Cardiac muscle cell (in vitro differentiated cells and primary cell): ENCODE measurements at regions not wholly inside any gene's neighbourhood (a gene's known extent, or its start where the extent isn't known, plus 50 kb on each side); places are given as distances from the start of the nearest gene placed in this dataset.

Experiments used
- DNase-seq, 2 donors: peaks; one replicate each; pipeline versions ENCODE4 v3.0.0 to v3.0.0-alpha.2; 2010 to 2017; ENCODE audit warnings: low read depth in 1 of 2, low spot score in 1 of 2
- H3K27ac ChIP-seq: fragments of 200-600 bp; sonication (generic); 2 replicates; pipeline ENCODE4 v1.5.1; 2016
- H3K27me3 ChIP-seq: fragments of 200-600 bp; sonication (generic); 2 replicates; pipeline ENCODE4 v1.6.0; 2016; ENCODE audit warnings: control low read depth
- H3K36me3 ChIP-seq: fragments of 200-600 bp; sonication (generic); 2 replicates; pipeline ENCODE4 v1.5.1; 2016; ENCODE audit warnings: control low read depth
- H3K4me1 ChIP-seq: fragments of 200-600 bp; sonication (generic); 2 replicates; pipeline ENCODE4 v1.8.1; 2017; ENCODE audit warnings: low read depth, mild to moderate bottlenecking, mixed run types
- H3K4me3 ChIP-seq: fragments of 200-600 bp; sonication (generic); 2 replicates; pipeline ENCODE4 v1.5.1; 2016; ENCODE audit warnings: mild to moderate bottlenecking
- H3K9me3 ChIP-seq: fragments of 200-600 bp; sonication (generic); 2 replicates; pipeline ENCODE4 v1.5.1; 2017; ENCODE audit warnings: low read depth, mild to moderate bottlenecking, control low read depth
- CTCF ChIP-seq: IDR thresholded peaks from 2 replicates; pipeline ENCODE4 v1.5.1; 2012; ENCODE audit warnings: low read depth, mild to moderate bottlenecking, low read length

- DNase-seq, result no peak
- no peak for TF ChIP-seq CTCF
- Histone ChIP-seq H3K4me1 (no peaks in the 10 kb centered on the region), H3K4me3 (no peak overlapping the region), H3K27ac (no peak overlapping the region), H3K9me3 (no peaks in the 10 kb centered on the region), H3K27me3 (no peaks in the 10 kb centered on the region), H3K36me3 (no peaks in the 10 kb centered on the region)
Observed at GRCh38 chr10:117666965-117667364, 124.4 kb downstream of the EMX2 start.

GRCh38 chr10:117667831-117668230, 125.3 kb downstream of the EMX2 start:
- no peaks in the 10 kb centered on the region for H3K4me1 ChIP-seq
- no peak overlapping the region for H3K27ac ChIP-seq
- H3K36me3 ChIP-seq, result no peaks in the 10 kb centered on the region
- TF ChIP-seq CTCF, result no peak
- H3K4me3 ChIP-seq, result no peak overlapping the region
- H3K27me3 ChIP-seq, result no peaks in the 10 kb centered on the region
- no peak for DNase-seq
- H3K9me3 ChIP-seq, result no peaks in the 10 kb centered on the region

GRCh38 chr10:117668327-117669008, 125.9 kb downstream of the EMX2 start:
- Histone ChIP-seq H3K4me3 (no peak overlapping the region), H3K9me3 (no peaks in the 10 kb centered on the region), H3K27me3 (no peaks in the 10 kb centered on the region), H3K36me3 (no peaks in the 10 kb centered on the region), H3K4me1 (no peaks in the 10 kb centered on the region), H3K27ac (no peak overlapping the region)
- TF ChIP-seq CTCF, result no peak
- no peak for DNase-seq

- no peak for TF ChIP-seq CTCF
- Histone ChIP-seq H3K36me3 (no peaks in the 10 kb centered on the region), H3K4me3 (no peak overlapping the region), H3K27me3 (no peaks in the 10 kb centered on the region), H3K4me1 (no peaks in the 10 kb centered on the region), H3K9me3 (no peaks in the 10 kb centered on the region), H3K27ac (no peak overlapping the region)
- DNase-seq, result no peak
Observed at GRCh38 chr10:117669122-117669521, 126.6 kb downstream of the EMX2 start.

GRCh38 chr10:117670116-117670904, 127.8 kb downstream of the EMX2 start:
- Histone ChIP-seq H3K36me3 (no peaks in the 10 kb centered on the region), H3K4me1 (no peaks in the 10 kb centered on the region), H3K4me3 (no peak overlapping the region), H3K27ac (no peak overlapping the region), H3K27me3 (no peaks in the 10 kb centered on the region), H3K9me3 (no peaks in the 10 kb centered on the region)
- TF ChIP-seq CTCF, result no peak
- no peak for DNase-seq
